ENCODE measurements at regions not wholly inside any gene's neighbourhood (a gene's known extent, or its start where the extent isn't known, plus 50 kb on each side); places are given as distances from the start of the nearest gene placed in this dataset.

DNA sequence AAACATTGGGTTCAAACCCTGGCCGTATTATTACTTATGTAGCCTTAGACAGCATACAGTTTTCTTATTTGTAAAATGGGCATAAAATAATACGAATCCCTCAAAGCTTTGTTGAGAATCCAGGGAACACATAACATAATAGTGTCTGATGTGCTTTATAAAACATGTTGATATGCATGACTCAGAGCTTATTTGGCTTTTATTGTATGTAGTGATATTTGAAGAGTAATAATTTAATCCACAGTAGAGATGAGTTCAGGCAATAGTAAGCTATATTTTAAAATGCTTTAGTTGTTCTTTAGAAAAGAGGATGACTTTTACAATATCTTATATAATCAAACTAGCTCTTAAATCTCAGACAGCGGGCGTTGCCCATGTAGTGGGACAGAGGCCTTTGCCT lies 176.4 kb downstream of the SIM1 start:
- TF ChIP-seq, protein P1, sequence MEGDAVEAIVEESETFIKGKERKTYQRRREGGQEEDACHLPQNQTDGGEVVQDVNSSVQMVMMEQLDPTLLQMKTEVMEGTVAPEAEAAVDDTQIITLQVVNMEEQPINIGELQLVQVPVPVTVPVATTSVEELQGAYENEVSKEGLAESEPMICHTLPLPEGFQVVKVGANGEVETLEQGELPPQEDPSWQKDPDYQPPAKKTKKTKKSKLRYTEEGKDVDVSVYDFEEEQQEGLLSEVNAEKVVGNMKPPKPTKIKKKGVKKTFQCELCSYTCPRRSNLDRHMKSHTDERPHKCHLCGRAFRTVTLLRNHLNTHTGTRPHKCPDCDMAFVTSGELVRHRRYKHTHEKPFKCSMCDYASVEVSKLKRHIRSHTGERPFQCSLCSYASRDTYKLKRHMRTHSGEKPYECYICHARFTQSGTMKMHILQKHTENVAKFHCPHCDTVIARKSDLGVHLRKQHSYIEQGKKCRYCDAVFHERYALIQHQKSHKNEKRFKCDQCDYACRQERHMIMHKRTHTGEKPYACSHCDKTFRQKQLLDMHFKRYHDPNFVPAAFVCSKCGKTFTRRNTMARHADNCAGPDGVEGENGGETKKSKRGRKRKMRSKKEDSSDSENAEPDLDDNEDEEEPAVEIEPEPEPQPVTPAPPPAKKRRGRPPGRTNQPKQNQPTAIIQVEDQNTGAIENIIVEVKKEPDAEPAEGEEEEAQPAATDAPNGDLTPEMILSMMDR (conservative IDR thresholded peaks at IDR 0.05): no peak
- TF ChIP-seq ZFX (IDR thresholded peaks at IDR 0.05): no peak
